GM19351 (cell line): ENCODE measurements at regions not wholly inside any gene's neighbourhood (a gene's known extent, or its start where the extent isn't known, plus 50 kb on each side); places are given as distances from the start of the nearest gene placed in this dataset.
"Not testable (repeated sequence)": the region's sequence is repeated elsewhere in the genome, so short reads cannot be mapped to it uniquely, and the experiment has no call there.

Experiments
- ATAC-seq: cut with Tn5 transposase; IDR thresholded peaks from one replicate; pipeline ENCODE4 v1.9.1; 2021; ENCODE audit warnings: mild to moderate bottlenecking, moderate library complexity; ENCODE audit not compliant: unreplicated experiment

- ATAC-seq = no peak
Measured at GRCh38 chr14:105909046-105909827, 382.9 kb downstream of the TMEM121 start.

DNA sequence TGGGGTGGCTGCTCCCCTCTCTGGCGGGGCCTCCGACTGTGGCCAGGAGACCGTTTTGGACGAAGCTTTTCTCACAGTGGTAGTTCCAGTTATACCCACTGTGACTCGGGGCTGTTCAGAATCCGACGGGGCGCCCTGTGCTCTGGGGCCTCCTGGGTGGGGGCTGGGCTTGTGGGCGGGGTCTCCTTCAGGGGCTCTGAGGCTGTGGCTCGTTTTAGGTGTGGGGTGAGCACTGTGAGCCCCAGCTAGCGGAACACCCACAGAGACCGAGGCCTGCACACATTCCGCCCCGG, 383.4 kb downstream of the TMEM121 start:
- not testable (repeated sequence) for ATAC-seq

DNA sequence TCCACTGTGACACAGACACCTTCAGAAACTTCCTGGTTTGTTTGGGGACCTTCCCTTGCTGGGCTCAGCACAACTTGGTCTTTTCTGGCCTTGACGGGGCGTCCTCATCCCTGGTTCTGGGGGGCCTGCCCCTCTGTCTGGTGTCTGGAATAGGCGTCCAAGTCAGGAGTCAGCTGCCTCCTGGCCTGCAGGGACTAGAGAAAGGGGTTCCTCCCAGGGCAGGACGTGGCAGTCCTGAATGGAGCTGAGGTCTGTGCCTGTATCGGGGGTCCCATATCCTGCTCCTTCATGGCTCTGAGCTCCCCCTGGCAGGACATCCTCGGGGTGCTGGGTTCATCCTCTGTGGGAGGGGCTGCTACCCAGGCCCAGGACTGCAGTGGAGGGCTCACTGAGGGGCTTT, 384.0 kb downstream of the TMEM121 start:
- no peak for ATAC-seq

DNA sequence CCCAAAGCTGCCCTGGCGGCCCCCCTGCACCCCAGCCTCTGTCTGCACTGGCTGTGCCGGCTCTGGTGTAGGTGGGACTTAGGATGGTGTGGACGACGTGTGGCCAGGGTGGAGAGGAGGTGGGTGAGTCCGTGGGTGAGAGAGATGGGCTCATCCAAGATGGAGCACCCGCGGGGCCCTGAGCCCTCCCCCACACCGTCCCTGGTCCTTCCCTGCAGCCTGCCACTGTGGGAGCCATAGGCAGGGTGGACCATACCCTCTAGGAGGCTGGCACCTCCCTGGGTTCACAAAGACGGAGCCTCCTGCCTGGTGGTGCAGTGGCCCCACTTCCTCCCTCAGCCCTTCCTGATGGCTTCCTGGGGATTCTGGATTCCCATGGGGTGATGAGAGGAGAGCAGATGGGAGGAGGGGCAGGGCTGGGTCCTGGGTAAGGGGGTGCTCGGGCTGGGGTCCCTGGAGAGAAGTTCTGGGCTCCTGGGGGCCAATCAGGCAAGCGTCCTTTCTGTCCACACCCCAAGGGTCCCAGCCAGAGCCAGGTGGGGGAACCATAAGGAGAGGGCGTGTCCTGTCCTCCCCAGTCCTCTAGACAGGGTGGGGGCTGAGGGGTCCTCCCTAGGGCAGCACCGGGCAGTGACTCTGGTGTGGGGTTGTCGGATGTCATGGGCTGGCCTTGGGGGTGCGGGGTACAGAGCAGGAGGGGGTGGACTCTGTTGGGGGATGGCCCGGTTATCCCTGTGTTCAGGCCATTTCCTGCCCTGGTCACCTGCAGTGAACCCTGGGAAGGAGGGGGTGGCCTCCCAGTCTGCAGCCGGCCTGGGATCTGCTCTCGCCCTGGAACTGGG, 384.8 kb downstream of the TMEM121 start:
- ATAC-seq = no peak

DNA sequence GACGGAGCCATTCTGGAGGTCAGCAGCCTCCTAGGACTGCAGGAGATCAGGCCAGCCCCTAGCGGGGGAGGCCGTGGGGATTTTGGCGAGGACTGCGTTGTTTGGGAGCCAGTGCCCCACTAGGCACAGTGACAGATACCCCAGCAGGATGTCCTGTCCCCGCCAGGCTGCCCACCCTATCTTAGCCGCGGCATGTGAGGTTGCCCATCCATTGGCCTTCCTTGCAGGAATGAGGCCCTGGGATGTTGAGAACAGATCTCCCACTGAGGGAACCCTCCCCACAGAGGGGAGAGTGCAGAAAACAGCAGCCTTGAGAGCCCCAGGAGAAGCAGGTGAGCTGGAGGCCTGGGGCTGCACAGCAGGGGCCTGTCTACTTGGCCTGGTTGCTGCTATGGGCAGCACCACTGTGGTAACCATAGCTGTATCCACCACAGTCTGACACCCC, 385.5 kb downstream of the TMEM121 start:
- not testable (repeated sequence) for ATAC-seq

- no peak for ATAC-seq
Measured at GRCh38 chr14:105912641-105913180, 386.3 kb downstream of the TMEM121 start.

DNA sequence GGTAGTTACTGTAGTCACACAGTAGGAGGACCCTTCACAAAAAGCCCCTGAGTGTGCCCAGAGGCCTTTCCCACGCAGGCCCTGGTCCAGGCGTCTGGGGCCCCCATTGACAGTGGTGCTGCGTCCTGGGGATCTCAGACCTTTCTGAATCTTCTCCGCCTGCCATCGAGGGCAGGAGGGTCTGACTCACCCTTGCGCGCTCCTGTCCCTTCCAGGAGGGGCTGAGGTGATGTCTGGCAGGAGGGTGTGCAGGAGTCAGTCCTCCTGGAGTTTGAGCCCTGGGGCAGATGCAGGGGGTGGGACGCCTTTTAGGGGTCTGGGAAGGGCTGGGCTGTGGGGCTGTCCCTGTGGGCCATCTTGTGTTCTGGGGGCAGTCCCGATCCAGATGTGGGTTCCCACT, 386.8 kb downstream of the TMEM121 start:
- ATAC-seq = no peak

DNA sequence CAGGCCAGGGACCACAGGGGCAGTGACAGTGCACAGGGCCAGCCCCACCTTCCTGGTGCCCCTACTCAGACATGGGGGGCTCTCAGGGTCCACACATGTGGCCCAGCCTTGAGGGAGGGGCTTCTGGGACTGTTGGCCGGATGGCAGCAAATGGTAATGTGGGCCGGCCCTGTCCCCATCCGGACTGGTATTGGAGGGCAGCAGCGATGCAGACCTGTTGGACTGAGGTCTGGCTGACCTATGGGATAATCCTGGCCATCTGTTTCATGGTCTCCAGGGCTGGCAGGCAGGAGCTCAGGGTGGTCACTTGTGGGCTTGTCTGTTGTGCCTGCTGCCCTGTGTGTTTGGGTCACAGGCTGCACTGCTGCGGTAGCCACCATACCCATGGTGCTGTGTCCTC, 387.5 kb downstream of the TMEM121 start:
- ATAC-seq = no peak

- ATAC-seq = not testable (repeated sequence)
Measured at GRCh38 chr14:105914281-105914680, 387.9 kb downstream of the TMEM121 start.

DNA sequence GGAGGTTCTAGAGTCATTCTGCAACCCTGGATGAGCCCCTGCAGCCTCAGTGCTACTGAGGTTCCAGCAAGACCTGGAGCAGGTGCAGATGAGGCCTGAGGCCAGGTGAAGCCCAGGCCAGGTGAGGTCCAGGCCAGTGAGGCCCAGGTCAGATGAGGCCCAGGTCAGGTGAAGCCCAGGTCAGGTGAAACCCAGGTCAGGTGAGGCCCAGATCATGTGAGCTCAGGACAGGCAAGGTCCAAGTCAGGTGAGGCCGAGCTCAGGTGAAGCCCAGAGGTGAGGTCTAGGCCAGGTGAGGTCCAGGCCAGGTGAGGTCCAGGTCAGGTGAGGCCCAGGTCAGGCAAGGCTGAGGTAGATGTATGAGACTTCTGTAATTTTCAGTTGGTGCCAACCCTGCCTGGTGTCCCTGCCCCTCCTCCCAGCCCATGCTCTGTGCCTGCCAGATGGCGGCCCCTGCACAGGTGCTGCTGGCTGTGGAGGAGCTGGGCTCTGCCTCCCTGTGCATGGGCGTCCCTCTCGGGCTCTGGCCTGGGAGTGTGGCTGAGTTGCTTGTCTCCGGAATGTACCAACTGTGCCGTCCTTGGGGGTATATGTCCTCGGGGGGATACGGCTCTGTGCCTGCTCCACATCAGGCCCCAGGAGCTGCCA, 388.5 kb downstream of the TMEM121 start:
- ATAC-seq = no peak

GRCh38 chr14:105915546-105915945, 389.2 kb downstream of the TMEM121 start:
- not testable (repeated sequence) for ATAC-seq

- ATAC-seq = not testable (repeated sequence)
Measured at GRCh38 chr14:105917136-105917932, 391.0 kb downstream of the TMEM121 start.

GRCh38 chr14:105917933-105918436, 391.6 kb downstream of the TMEM121 start:
- no peak for ATAC-seq

- no peak for ATAC-seq
Measured at GRCh38 chr14:105918496-105919262, 392.3 kb downstream of the TMEM121 start.

DNA sequence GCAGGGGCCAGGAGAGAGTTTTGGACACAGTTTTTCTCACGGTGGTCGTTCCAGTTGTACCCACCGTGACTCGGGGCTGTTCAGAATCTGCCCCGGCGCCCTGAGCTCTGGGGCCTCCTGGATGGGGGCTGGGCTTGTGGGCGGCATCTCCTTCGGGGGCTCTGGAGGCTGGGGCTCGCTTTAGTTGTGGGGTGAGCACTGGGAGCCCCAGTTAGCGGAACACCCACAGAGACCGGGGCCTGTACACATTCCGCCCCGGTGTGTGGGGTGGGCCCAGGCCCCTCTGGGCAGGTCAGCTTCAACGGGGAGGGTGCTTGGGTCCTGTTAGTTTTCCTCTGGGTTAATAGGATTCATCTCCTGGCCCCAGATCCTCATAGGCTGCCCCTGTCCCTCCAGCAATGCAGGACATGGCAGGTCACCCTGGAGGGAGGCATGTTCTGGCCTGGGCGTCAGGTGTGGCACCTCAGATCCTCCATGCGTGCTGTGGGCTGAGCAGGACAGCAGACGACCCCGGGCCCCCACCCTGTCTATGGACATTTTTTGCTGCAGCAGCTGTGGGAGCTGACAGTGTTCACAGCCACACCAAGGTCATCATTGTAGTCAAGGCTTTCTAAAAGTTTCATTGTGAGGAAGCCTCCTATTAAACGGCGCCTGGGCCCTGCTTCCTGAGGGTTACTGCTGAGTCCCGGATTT, 393.2 kb downstream of the TMEM121 start:
- no peak for ATAC-seq

- ATAC-seq = not testable (repeated sequence)
Measured at GRCh38 chr14:105920151-105920700, 393.8 kb downstream of the TMEM121 start.

DNA sequence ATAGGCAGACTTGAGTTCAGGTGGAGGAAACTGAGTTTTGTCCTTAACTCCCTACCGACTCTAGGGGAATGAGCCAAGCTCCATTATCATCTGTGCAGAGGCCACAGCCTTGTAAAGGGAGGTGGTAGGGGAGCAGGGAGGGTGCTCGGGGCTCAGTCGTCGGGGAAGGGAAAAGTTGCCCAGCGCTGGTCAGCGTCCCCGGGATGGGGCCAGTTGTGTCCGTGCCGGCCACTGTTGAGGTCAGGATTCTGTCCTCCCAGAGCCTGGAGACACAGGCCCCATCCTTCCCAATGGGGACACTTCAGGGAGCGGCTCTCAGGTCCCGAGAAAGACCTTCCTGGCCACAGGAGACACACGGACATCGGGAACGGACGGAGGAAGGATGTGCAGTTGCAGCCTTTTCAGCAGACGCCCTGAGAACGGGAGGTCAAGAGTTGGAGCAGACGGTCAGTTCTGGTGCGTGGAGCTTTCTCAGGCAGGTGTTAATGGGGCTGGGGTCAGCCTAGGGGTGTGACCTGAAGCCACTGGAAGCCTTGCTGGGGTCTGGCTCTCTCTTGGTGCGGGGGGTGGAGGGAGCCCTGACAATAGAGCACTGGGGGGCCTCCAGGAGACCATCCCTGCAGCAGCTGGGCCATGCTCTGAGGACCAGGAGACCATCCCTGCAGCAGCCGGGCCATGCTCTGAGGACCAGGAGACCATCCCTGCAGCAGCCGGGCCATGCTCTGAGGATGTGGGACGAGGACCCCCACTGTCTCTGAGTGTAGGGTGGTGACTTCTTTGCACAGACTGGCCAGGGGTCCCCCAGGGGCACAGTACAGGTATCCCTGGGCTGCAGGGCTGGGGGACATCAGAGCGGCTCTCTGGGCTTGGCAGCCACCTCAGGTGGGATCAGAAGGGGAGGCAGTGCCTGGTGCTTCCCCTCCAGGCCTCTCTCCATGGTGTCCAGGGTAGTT, 394.7 kb downstream of the TMEM121 start:
- not testable (repeated sequence) for ATAC-seq

DNA sequence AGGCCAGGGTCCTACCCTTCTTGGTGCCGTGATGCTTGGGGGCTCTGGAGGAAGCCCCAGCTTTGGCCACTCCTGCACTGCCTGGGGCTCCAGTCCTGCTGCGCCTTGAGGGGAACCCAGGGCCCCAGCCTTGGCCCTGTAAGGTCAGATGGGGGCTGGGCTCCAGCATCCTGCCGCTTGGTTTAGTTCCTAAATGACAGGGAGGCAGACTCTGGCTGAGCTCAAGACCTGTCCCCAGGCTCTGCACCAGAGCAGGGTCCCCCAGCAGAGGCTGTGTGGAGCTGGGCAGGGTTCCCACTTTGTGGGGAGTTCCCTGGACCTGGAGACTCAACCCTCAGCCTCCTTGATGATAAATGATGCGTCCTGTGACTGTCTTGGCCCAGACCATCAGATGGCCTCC, 395.4 kb downstream of the TMEM121 start:
- ATAC-seq = not testable (repeated sequence)
